AG08395 (cell line): ENCODE measurements at regions not wholly inside any gene's neighbourhood (a gene's known extent, or its start where the extent isn't known, plus 50 kb on each side); places are given as distances from the start of the nearest gene placed in this dataset.

Source experiments
- DNase-seq: peaks from one replicate; pipeline ENCODE4 v3.0.0; 2012; ENCODE audit warnings: mixed read lengths, low spot score

DNA sequence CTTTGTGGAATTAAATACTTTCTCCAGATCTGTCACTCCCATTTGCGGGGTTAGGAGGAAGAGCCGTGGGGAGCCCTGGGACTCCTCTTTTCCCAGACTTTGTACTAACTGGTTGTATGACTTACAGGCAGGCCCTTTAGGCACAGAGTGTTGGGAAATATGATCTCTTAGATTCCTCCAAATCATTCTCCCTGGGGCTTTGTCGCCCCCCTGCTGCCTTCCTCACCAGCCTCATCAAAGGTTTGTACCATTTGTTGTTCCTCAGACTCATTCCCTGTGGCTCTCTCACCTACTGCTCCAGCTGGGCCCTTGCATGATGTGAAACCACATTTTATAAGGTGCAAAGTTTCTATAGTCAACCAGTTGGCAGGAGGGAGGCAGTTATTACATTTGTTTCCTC, 56.4 kb downstream of the CRYGS start:
- no peak for DNase-seq

DNA sequence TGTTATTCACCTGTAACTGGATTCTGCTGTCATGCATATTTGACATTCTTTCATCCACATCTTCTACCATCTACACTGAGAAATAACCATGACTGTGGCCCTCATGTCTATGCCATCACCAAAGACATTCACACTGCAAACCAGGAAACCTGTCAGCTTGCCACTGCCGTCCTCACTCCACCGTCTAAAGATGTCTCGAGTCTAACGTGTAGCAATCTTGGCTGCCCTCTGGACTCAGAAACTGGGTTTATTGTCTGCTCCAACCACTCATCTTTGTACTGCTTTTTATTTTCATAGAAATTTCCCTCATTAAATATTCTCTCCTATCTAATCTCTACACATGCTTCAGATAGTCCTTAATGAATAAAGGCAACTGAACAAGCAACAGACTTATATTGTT, 57.1 kb downstream of the CRYGS start:
- DNase-seq: no peak

GRCh38 chr3:186483611-186484340, 60.4 kb downstream of the CRYGS start:
- no peak for DNase-seq

- DNase-seq: no peak
Measured at GRCh38 chr3:186481526-186481925, 62.7 kb downstream of the CRYGS start.

- no peak for DNase-seq
Measured at GRCh38 chr3:186477876-186478275, 66.3 kb downstream of the CRYGS start.

DNA sequence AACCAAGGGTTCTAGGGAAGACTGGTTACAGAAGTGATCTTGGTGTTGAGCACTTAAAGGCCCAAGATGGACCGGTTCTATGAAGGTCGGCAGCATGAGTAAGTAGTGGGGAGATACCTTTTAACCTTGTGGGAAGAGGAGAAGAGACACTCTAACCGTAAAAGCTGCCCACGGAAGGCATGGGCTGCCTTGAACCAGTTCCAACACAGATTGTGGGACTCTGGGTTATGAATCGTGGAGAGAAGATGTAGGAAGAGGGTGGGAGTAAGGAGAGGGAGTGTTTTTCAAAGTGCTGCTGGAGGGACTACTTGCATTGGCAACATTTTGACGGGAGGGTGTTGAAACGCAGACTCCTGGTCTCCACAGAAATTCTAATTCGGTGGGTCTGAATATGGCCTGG, 67.1 kb downstream of the CRYGS start:
- no peak for DNase-seq

DNA sequence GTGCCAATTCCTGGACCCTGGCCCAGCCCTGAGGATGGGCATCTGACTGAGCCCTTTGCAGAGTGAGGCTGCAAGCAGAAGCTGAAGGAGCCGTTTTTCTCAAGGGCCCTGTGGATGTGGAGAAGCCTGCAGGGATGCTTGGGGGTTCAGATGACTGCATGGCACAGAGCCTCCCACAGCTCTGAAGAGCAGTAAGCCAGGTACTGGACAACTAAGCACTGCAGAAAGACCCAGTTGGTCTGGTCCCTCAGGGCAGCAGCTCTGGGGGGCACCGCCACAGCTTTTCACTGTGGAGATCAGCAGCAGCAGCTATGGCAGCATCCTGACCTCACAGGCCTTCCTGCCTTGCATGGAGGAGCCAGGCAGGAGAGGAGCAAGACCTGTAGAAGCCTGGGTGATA, 67.6 kb downstream of the CRYGS start:
- DNase-seq: no peak

DNA sequence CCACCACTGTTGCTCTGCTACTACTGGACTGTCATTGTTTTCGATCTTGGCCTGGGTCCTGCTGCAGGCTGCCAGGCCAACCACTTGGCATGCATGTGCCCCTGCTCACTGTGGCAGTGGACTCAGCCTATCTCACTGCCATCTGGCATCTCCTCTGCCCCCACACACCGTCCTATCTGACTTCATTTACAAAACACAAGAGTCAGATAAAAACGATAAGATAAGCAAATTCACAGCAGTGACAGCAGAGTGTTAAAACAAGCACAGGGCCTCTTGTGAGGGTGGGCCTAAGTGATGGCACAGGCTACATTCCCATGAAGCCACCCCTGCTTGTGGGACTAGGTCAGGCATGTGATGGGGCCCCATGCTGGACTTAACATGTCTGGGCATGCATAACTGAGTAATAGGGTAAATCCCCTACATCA, 68.1 kb downstream of the CRYGS start:
- no peak for DNase-seq

DNA sequence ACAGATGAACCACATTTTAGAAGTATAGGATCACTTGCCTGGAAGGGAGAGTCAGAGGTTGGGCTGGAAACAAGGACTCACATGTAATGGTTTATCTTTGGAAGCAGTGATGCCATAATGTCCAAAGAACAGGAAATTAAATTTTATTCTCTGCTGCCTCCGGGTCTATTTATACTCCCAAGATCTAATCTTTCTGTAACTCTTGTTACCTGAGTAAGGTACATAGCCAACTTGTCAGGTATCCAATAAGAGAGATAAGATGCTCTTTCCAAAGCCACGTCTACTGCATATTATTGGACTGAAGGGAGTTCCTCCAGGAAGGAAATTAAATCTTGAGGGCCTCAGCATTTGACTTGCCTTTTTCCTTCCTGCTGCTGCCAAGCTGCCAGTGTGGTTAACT, 71.0 kb downstream of the CRYGS start:
- DNase-seq: no peak

GRCh38 chr3:186472456-186473008, 71.6 kb downstream of the CRYGS start:
- peak; percentile 11 for DNase-seq

GRCh38 chr3:186471771-186472170, 72.4 kb downstream of the CRYGS start:
- DNase-seq: no peak

- DNase-seq: no peak
Measured at GRCh38 chr3:186469525-186469924, 74.7 kb downstream of the CRYGS start.

DNA sequence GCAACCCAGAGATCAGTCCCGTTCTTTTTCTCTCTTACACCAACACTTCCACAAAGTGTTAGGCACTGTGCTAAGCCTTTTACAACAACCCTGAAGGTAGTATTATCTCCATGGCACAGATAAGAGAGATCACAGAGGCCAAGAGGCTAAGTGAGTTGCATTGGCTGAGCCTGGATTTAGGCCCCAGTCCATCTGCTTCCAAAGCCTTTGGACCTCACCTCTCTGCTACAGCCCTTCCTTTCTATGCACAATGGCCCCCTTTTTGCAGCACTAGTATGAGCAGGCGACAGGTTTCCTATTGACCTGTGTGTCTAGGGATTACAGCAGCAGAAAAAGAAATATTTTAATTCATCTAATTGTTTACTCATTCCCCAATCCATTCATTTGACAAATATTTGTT, 76.2 kb downstream of the CRYGS start:
- no peak for DNase-seq

GRCh38 chr3:186466391-186466974, 77.7 kb downstream of the CRYGS start:
- DNase-seq: no peak

DNA sequence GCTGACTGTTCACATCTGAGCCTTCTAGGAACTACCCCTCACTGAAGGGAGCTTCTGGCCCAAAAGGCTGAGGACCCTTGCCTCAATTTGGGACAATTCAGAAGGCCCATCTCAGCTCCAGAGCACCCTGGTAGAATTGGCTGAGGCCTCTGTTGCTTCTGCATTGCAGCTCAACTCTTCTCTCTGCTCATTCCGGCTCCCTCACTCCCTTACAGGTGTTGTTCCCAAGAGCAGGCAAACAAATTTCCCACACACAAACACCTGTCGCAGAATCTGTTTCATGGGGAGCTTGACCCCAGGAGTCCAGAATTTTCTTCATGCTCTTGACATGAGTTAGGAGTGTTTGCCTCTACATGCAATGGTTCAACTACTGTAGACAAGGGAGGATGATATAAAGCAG, 78.7 kb downstream of the CRYGS start:
- DNase-seq: no peak

DNA sequence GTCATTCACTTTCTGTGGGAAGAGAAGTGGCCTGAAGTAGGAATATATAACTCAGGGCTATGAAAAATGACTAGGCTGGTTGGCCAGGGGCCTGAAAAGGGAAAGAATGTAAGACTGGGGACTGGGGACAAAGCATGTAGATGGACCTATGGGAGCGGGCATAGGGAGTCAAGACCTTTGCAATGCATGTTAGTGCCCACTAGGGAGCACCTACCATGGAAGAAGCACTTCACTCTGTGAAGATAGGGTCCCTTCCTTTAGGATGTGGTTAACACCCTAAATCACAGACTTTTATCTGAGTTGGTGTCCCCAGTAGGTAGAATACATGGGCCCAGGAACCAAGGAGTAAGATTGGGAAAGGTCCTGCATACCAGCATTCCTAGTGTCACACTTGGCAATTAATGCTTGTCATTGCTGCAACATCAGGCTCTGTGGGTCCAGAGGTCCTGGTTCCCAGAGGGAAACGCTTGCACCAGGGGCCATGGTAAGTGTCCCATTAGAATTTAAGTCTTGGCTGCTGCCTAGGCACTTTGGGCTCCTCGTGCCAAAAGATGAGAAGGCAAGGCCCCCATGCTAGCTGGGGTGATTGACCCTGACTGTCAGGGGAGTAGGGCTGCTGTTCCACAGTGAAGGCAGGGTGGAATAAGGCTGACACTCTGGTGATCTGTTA, 79.6 kb downstream of the CRYGS start:
- no peak for DNase-seq

DNA sequence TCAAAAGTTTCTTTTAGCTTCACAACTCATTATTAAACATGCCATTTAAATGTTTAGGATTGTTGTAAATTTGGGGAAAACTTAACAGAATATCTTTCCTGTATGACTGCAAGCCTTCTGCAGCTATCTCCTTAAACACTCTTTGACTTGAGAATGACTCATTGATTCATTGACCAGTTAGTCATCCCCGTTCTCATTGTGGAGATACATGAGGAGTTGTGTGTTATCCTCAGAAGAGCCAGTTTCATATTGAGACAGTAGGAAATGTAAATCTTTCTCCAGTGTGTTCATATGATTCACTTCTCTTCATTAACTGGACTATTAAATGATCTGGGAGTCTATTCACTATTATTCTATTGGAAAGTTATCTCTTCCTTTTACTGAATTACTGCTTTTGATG, 83.0 kb downstream of the CRYGS start:
- DNase-seq: peak; percentile 83

- no peak for DNase-seq
Measured at GRCh38 chr3:186459108-186459467, 85.1 kb downstream of the CRYGS start.

DNA sequence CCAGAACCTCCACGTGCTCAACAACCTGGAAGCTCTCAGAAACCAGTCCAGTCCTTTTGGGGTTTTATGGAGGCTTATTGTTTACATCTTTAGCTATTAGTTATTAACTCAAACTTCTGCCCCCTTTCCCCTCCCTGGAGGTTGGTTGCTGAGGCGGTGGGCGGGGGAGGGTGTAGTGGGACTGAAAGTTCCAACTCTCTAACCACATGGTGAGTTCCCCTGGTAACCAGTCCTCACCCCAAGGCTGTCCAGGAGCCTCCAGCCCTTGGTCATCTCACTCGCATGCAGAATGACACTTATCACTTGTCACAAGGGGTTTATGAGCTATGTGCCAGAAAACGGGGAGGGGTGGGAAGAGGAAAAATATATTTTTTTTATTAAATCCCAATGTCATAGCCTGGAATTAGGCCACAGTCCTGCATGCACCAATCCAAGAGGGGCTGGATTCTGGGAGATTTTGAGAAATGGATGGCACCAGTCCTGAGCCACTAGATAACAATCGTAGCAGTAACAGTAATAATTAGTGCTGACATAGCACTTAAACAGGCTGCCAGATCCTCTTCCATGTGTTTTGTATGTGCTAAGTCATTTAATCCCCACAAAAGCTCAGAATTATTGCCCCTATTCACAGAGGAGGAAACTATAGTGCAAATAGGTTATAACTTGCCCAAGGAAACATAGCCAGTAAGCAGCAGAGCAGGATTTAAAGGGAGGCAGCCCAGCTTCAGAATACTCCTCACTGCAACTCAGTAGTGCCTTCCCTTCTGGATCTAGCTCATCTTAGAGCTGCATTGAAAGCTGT, 85.7 kb downstream of the CRYGS start:
- no peak for DNase-seq

DNA sequence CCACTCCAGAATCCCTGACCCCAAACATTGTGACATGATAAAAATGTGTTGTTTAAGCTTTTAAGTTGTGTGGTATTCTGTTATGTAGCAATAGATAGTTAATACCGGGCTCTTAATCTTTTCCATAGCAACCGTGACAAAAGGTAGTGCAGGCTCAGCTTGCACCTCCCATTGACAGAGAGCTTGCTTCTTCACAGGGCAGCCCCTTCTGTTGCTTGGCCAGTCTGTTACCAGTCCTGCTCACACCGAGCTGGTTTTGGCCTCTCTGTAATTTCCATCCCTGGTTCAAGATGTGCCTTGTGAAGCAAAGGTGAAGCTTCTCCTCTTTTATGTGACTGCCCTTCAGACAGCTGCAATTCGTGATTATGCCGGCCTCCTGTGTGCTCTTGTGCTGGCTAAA, 86.9 kb downstream of the CRYGS start:
- DNase-seq: no peak

DNA sequence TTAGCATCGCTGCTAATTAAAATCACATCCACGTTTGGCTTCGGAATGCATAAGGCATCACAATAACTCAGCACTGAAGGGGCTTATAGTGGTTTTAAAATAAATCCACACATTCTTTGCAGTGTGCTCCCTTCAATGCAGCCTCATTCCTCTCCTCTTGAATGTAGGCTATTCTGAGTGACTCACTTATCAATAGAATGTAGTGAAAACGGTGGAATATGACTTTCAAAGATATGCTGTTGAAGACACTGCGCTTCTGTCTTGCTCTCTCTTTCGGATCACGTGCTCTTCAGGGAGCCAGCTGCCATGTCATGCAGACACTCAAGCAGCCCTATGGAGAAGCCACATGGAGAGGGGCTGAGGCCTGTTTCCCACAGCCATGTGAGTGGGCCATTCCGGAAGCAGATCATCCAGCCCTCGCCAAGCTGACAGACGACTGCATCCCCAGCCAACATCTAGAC, 87.4 kb downstream of the CRYGS start:
- DNase-seq: no peak
